ENCODE measurements at regions not wholly inside any gene's neighbourhood (a gene's known extent, or its start where the extent isn't known, plus 50 kb on each side); places are given as distances from the start of the nearest gene placed in this dataset.

DNA sequence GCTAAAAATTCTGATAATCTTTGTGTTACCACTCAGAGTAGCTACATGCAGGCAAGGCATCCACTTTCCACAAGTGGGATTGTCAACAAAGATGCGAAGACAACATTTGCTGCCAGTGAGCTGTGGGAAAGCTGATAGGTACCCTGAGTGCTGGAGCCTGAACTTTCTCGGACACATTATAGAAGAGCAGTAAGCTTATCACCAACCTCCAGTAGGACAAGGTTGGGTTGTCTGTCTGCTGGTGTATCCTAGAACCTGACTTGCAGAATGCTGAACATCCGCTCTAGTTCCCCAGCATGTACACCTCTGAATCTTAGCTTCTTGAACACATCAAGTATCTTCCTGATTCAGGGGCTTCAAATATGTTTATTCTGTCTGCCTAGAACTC is 103.8 kb upstream of the PPM1H start:
- no peak overlapping the region; the same call in 1 of the 2 replicates for H3K27ac ChIP-seq
- TF ChIP-seq, protein P1, sequence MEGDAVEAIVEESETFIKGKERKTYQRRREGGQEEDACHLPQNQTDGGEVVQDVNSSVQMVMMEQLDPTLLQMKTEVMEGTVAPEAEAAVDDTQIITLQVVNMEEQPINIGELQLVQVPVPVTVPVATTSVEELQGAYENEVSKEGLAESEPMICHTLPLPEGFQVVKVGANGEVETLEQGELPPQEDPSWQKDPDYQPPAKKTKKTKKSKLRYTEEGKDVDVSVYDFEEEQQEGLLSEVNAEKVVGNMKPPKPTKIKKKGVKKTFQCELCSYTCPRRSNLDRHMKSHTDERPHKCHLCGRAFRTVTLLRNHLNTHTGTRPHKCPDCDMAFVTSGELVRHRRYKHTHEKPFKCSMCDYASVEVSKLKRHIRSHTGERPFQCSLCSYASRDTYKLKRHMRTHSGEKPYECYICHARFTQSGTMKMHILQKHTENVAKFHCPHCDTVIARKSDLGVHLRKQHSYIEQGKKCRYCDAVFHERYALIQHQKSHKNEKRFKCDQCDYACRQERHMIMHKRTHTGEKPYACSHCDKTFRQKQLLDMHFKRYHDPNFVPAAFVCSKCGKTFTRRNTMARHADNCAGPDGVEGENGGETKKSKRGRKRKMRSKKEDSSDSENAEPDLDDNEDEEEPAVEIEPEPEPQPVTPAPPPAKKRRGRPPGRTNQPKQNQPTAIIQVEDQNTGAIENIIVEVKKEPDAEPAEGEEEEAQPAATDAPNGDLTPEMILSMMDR (conservative IDR thresholded peaks at IDR 0.05): no peak
- TF ChIP-seq ZFX (IDR thresholded peaks at IDR 0.05): no peak

DNA sequence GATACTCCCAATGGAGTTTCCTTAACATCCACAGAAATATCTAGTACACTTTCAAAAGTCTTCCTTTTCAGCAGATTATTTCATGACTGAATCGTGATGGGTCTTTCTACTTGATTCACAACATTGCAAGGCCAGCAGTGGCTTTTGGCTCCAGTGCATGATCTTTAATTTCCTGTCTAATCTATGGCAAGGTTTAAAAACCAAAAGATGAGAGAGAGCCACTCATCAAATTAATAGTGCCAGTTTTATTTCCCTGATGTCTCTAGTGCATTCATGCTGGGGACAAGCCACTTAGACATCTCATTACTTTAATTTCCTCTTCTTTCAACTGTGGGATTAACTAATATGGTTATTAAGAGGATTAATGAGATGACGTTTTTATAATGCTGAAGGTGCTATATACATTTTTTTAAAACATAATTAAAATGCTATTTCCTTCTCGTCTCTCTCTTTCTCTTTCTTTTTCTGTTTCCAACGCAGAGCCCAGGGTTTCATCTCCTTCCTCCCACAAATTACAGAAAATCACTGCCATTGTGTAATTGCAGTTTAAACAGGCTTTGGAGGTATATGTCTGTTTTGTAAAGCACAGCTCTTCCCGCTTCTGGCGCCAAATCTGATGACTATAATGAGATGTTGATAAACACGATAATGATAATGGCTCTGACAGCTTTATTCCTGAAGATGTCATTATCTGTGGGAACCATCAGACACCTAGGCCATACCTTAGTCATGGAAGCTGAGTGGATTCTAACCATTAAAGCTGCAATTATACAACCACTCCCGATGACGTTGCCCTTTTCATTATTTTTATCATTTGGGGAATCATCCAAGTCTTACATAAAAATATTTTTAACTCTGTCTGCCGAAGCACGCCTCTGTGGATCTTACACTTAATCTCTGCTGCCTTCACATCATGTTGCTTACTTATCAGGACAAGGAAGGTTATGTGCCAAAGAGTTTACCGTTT is 103.1 kb upstream of the PPM1H start:
- TF ChIP-seq ZFX (IDR thresholded peaks at IDR 0.05): no peak
- TF ChIP-seq, protein P1 (conservative IDR thresholded peaks at IDR 0.05): no peak
- no peak overlapping the region; the same call in 1 of the 2 replicates for H3K27ac ChIP-seq

DNA sequence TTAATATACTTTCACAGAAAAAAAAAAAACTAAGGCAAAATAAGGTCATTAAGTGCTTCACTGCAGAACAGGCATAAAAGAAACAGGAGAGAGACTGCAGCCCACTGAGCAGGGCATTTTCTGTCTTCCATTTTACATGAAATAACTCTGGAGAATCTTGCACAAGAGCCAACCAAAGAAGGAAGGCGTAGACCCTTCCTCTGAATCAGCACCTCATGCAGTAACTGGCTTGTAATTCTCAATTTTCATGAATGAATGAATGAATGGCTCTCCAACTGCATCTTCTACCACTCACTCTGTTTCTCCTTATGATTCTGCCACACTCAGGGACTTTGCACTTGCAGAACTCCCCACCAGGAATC is 102.0 kb upstream of the PPM1H start:
- no peak for TF ChIP-seq ZFX (IDR thresholded peaks at IDR 0.05)
- TF ChIP-seq, protein P1 (conservative IDR thresholded peaks at IDR 0.05): no peak
- H3K27ac ChIP-seq: peak overlapping the region; percentile 51; the same call in 1 of the 2 replicates

DNA sequence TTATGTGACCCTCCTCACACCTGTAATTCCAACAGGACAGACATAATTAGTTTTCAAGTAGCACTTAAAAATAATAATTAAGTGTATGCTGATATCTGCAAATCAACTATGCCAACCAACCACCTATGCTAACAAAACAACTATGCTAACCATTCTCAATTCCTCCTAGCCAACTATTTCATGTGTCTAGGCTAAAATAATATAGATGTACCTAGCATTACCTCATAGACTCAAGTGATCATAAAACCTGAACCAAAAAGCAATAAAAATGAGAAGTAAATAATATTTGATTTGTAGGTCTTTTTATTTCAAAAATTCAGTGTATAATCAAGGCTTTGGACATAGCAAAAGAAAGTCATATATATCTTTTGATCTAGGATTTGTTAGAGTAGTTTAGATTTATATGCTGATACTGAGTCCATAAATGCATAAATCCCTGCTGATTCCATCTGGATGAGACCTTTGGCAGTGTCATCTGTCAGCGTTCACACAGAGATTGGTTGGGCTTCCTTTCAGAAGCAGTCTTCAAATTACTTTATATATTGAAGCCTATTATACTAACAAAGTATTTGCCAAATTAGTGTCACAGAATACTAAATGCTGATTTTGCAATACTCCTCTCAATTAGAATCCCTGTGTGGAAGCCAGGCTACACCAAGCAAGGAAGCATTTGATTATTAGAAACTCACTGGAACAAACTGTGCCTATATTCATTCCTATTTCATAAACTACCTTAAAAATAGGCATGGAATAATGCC is 101.4 kb upstream of the PPM1H start:
- peak overlapping the region; percentile 51; the same call in 1 of the 2 replicates for H3K27ac ChIP-seq
- no peak for TF ChIP-seq ZFX (IDR thresholded peaks at IDR 0.05)
- TF ChIP-seq, protein P1 (conservative IDR thresholded peaks at IDR 0.05): no peak

DNA sequence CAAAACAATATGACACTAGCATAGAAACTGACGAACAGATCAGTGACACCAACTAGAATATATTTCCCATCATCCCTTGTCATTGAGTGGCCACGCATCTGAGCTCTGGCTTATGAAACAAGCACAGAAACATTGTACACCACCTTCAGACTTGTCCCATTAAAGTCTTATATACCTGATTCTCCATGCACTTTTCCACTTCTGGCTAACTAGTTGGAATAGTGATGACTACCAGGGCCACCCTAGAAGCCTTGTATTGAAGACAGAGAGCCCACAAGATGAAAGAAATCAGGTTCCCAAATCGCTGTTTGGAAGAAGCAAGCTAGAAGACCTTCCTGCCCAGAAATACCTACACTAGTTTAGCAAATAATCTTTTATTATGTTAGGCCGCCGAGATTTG is 99.7 kb upstream of the PPM1H start:
- no peak overlapping the region for H3K27ac ChIP-seq
- TF ChIP-seq, protein P1 (conservative IDR thresholded peaks at IDR 0.05): no peak
- TF ChIP-seq ZFX (IDR thresholded peaks at IDR 0.05): no peak

DNA sequence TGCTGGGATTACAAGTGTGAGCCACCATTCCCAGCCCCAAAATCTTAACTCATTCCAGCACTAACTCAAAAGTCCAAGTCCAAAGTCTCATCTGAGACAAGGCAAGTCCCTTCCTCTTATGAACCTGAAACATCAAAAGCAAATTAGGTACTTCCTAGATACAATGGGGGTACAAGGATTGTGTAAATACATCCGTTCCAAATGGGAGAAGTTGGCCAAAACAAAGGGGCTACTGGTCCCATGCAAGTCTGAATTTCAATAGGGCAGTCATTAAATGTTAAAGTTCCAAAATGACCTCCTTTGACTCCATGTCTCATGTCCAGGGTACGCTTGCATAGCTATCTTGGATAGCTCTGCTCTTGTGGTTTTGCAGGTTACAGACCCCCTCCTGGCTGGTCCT is 94.7 kb upstream of the PPM1H start:
- H3K27ac ChIP-seq: no peak overlapping the region
- TF ChIP-seq, protein P1 (conservative IDR thresholded peaks at IDR 0.05): no peak
- TF ChIP-seq ZFX (IDR thresholded peaks at IDR 0.05): no peak

DNA sequence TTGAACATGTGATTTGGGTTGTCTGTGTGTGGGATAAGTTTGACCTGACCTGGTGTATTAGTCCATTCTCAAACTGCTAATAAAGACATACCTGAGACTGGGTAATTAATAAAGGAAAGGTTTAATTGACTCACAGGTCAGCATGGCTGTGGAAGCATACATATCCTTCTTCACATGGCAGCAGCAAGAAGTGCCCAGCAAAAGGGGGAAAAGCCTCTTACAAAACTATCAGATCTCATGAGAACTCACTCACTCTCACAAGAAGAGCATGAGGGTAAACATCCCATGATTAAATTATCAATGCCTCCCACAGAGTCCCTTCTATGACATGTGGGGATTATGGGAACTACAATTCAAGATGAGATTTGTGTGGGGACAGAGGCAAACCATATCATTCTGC is 94.0 kb upstream of the PPM1H start:
- H3K27ac ChIP-seq: no peak overlapping the region
- no peak for TF ChIP-seq ZFX (IDR thresholded peaks at IDR 0.05)
- TF ChIP-seq, protein P1 (conservative IDR thresholded peaks at IDR 0.05): no peak; the same call in 1 of the 2 replicates
